Right lobe of liver (tissue), 4 donors: ENCODE measurements at regions not wholly inside any gene's neighbourhood (a gene's known extent, or its start where the extent isn't known, plus 50 kb on each side); places are given as distances from the start of the nearest gene placed in this dataset.

Experiments used
- POLR2A ChIP-seq: fragments of 450-650 bp; IDR thresholded peaks from one replicate; pipeline ENCODE4 v1.6.1; 2017; ENCODE audit warnings: antibody characterized with exemption, mild to moderate bottlenecking
- TF ChIP-seq, protein P1 (sequence below), 4 donors: fragments of 200-600 bp in 3 of 4; fragments of 450-650 bp in 1 of 4; IDR thresholded peaks; one replicate each; pipeline versions ENCODE4 v1.5.1 to v1.8.0; 2016 to 2022; ENCODE audit warnings: antibody characterized with exemption in 4 of 4, mild to moderate bottlenecking in 2 of 4
- donor health status: DM: no; HTN: no; CAD: no.
- donor health status: DM: no; HTN: no; CAD: no.
- donor health status: DM: no; HTN: yes; CAD: no.

DNA sequence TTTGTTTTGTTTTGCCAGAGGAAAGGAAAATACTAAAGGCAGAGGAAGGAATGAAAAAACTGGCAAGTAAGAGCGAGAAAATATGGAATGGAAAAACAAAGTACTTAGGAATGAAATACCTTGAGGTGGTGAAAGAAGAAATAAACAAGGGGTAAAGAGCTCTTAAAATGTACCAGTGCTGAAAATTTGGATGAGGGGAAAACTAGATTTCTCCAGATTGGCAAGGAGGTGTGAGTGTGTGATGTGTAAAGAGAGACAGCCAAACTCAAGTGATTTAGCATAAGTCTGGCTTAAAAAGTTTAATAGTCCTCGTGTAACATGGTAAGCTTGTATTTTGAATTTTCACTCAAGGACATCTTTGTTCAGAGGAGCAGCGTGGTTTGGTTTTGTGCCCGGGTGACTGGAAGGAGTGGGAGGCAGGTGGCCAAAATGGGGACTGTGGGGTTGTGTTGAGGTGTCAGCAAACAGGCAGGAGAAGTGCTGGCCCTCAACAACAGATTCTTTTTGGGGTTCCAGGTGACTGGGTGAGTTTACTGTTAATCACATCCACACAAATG, 102.7 kb downstream of the DACT1 start:
- TF ChIP-seq, protein P1, sequence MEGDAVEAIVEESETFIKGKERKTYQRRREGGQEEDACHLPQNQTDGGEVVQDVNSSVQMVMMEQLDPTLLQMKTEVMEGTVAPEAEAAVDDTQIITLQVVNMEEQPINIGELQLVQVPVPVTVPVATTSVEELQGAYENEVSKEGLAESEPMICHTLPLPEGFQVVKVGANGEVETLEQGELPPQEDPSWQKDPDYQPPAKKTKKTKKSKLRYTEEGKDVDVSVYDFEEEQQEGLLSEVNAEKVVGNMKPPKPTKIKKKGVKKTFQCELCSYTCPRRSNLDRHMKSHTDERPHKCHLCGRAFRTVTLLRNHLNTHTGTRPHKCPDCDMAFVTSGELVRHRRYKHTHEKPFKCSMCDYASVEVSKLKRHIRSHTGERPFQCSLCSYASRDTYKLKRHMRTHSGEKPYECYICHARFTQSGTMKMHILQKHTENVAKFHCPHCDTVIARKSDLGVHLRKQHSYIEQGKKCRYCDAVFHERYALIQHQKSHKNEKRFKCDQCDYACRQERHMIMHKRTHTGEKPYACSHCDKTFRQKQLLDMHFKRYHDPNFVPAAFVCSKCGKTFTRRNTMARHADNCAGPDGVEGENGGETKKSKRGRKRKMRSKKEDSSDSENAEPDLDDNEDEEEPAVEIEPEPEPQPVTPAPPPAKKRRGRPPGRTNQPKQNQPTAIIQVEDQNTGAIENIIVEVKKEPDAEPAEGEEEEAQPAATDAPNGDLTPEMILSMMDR (IDR thresholded peaks at IDR 0.05) = no peak
- TF ChIP-seq POLR2A = no peak
